SK-N-MC (cell line): ENCODE measurements at regions not wholly inside any gene's neighbourhood (a gene's known extent, or its start where the extent isn't known, plus 50 kb on each side); places are given as distances from the start of the nearest gene placed in this dataset.

ENCODE experiments used
- EZH2 ChIP-seq: fragments of 200-600 bp; sonication (generic); IDR thresholded peaks from one replicate; pipeline ENCODE4 v1.6.1; 2017; ENCODE audit warnings: antibody characterized with exemption
- FOXP2 ChIP-seq: optimal IDR thresholded peaks from 2 replicates; pipeline ENCODE3; 2011; ENCODE audit warnings: mild to moderate bottlenecking, moderate library complexity; ENCODE audit not compliant: insufficient read depth; ENCODE audit errors: extremely low read length, control extremely low read depth
- POLR2AphosphoS5 ChIP-seq: IDR thresholded peaks from 2 replicates; pipeline ENCODE4 v1.6.1; 2012; ENCODE audit warnings: mild to moderate bottlenecking, low read depth, low read length, borderline replicate concordance

DNA sequence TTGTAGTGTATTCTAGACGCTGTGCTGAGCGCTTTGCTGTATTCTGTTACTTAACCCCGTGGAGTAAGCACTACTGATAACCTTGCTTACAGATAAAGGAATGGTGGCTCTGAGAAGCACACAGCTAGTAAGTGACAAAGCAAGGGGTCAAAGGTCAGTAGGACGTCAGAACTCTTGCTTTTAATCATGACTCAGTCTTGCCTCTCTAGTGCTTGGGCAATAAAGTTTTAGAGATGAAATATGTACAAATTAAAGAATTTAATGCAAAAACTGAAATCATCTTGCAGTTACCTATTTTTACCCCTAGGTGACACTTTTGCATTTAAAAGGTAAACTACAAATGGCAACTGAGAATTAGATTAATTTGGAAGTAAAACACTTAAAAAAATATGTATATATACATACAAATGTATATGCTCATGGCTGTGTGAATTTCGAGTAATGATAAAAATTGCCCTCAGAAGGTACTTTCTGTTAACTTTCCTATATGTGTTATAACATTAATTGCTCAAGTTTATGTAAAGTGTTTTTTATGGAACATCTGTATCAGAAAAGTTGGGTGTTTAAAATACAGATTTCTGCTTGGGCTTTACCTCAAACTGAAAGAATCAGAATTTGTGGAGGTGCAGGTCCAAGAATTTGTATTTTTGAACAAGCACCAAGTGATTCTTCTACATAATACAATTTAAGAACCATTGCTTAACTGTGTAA, 175.1 kb upstream of the DAB2 start:
- TF ChIP-seq POLR2AphosphoS5 (no peak), EZH2 (no peak), FOXP2 (no peak)
